B cell (primary cell): ENCODE measurements at regions not wholly inside any gene's neighbourhood (a gene's known extent, or its start where the extent isn't known, plus 50 kb on each side); places are given as distances from the start of the nearest gene placed in this dataset.

ENCODE experiments used
- ATAC-seq: fragments of 200-7000 bp; cut with Tn5 transposase; one replicate; pipeline ENCODE4 v1.10.0; 2021; ENCODE audit warnings: low read depth, mild to moderate bottlenecking, moderate number of reproducible peaks, moderate library complexity
- CTCF ChIA-PET: fragments of 350-600 bp; sonication (Branson Sonifier 250); formaldehyde crosslinking; loops from one replicate; lab custom pipeline; 2021; ENCODE audit warnings: antibody characterized with exemption, inconsistent platforms; lab: Charles Lee
- POLR2A ChIA-PET: fragments of 350-600 bp; sonication (Branson Sonifier 250); formaldehyde crosslinking; loops from one replicate; lab custom pipeline; 2021; ENCODE audit warnings: antibody characterized with exemption; lab: Charles Lee
- DNase-seq: peaks from one replicate; pipeline ENCODE4 v3.0.0; 2013
- H2AFZ ChIP-seq: 2 replicates; pipeline ENCODE4 v1.6.1; 2012; ENCODE audit warnings: mild to moderate bottlenecking, low read depth, low read length; ENCODE audit not compliant: insufficient read depth, poor library complexity, severe bottlenecking
- H3K27ac ChIP-seq, 2 donors: 1 replicate in 1 of 2; 2 replicates in 1 of 2; pipeline ENCODE4 v1.5.1; 2012 to 2013; ENCODE audit warnings: low read length in 2 of 2, mild to moderate bottlenecking in 2 of 2, moderate library complexity in 1 of 2
- H3K27me3 ChIP-seq, 4 experiments: fragments of 200-600 bp in 1 of 4; sonication (generic) in 1 of 4; replicated peaks in 1 of 4; 1 replicate in 2 of 4; 2 replicates in 2 of 4; pipeline versions ENCODE4 v1.6.1 to v1.7.0; 2013 to 2016; ENCODE audit warnings: low read length in 3 of 4, mild to moderate bottlenecking in 2 of 4, mixed read lengths in 1 of 4, moderate library complexity in 1 of 4; ENCODE audit not compliant: insufficient read depth in 4 of 4, control insufficient read depth in 3 of 4; ENCODE audit errors: control extremely low read depth in 1 of 4
- H3K36me3 ChIP-seq, 2 experiments: replicated peaks in 1 of 2; 1 replicate in 1 of 2; 2 replicates in 1 of 2; pipeline versions ENCODE4 v1.6.1 to v1.7.1; 2013; ENCODE audit warnings: low read length in 1 of 2; ENCODE audit not compliant: insufficient read depth in 2 of 2, control insufficient read depth in 1 of 2; ENCODE audit errors: control extremely low read depth in 1 of 2, extremely low read depth in 1 of 2
- H3K4me1 ChIP-seq, 2 donors: fragments of 200-600 bp in 1 of 2; sonication (generic) in 1 of 2; 1 replicate in 1 of 2; 2 replicates in 1 of 2; pipeline versions ENCODE4 v1.5.1 to v1.6.1; 2013 to 2017; ENCODE audit warnings: low read length in 2 of 2; ENCODE audit not compliant: control insufficient read depth in 2 of 2, insufficient read depth in 2 of 2
- H3K4me2 ChIP-seq: replicated peaks from 2 replicates; pipeline ENCODE3; 2012; ENCODE audit warnings: mild to moderate bottlenecking, low read depth, low read length; ENCODE audit not compliant: poor library complexity, severe bottlenecking
- H3K4me3 ChIP-seq, 5 experiments: fragments of 200-600 bp in 1 of 5; sonication (generic) in 1 of 5; 1 replicate in 3 of 5; 2 replicates in 2 of 5; pipeline versions ENCODE4 v1.5.1 to v1.7.0; 2011 to 2016; ENCODE audit warnings: low read length in 4 of 5, mild to moderate bottlenecking in 4 of 5, low read depth in 2 of 5, control low read depth in 1 of 5, moderate library complexity in 1 of 5; ENCODE audit not compliant: insufficient read depth in 1 of 5; ENCODE audit errors: control extremely low read depth in 1 of 5, extremely low read depth in 1 of 5
- H3K79me2 ChIP-seq: fragments of 200-600 bp; sonication (generic); one replicate; pipeline ENCODE4 v1.6.0; 2016; ENCODE audit warnings: low read length; ENCODE audit not compliant: control insufficient read depth, insufficient read depth
- H3K9ac ChIP-seq: fragments of 200-600 bp; sonication (generic); 2 replicates; pipeline ENCODE4 v1.6.1; 2017; ENCODE audit warnings: mild to moderate bottlenecking, low read length, moderate library complexity
- H3K9me3 ChIP-seq, 3 donors: one replicate each; pipeline versions ENCODE4 v1.6.1 to v1.7.1; 2013; ENCODE audit warnings: low read length in 2 of 3; ENCODE audit not compliant: control insufficient read depth in 2 of 3, insufficient read depth in 1 of 3; ENCODE audit errors: control extremely low read depth in 1 of 3
- H4K20me1 ChIP-seq: 2 replicates; pipeline ENCODE4 v1.6.0; 2012; ENCODE audit warnings: mild to moderate bottlenecking, low read length; ENCODE audit not compliant: insufficient read depth, control insufficient read depth, poor library complexity, severe bottlenecking
- H3K27ac Mint-ChIP-seq: one replicate; pipeline ENCODE4 v1.8.0; 2021; ENCODE audit warnings: mixed read lengths
- H3K27me3 Mint-ChIP-seq: one replicate; pipeline ENCODE4 v1.8.0; 2021; ENCODE audit warnings: mixed read lengths
- H3K4me1 Mint-ChIP-seq: one replicate; pipeline ENCODE4 v1.8.0; 2021; ENCODE audit warnings: mixed read lengths
- H3K4me3 Mint-ChIP-seq: one replicate; pipeline ENCODE4 v1.8.0; 2021; ENCODE audit warnings: mixed read lengths
- H3K9me3 Mint-ChIP-seq: one replicate; pipeline ENCODE4 v1.8.0; 2022; ENCODE audit warnings: mixed read lengths; ENCODE audit not compliant: insufficient read depth
- CTCF ChIP-seq: fragments of 200-600 bp; IDR thresholded peaks from one replicate; pipeline ENCODE4 v1.8.0; 2022; ENCODE audit warnings: antibody characterized with exemption, mild to moderate bottlenecking
- EZH2 ChIP-seq: IDR thresholded peaks from 2 replicates; pipeline ENCODE4 v1.6.1; 2012; ENCODE audit warnings: borderline replicate concordance, low read depth, mild to moderate bottlenecking, moderate library complexity, low read length; ENCODE audit not compliant: insufficient read depth, poor library complexity, severe bottlenecking
- WGBS: methylation state at CpG from one replicate; pipeline ENCODE4 v1.1.5; 2013; ENCODE audit warnings: missing lambda C conversion rate; ENCODE audit not compliant: insufficient coverage; 5-methylcytosine and 5-hydroxymethylcytosine counted together
- intact Hi-C: fragments of 100-400 bp; cut with micrococcal nuclease; formaldehyde crosslinking; loops from one replicate; pipeline ENCODE4 v1.10.0; 2022

GRCh38 chr3:30400926-30401325 is 205.5 kb upstream of the TGFBR2 start:
- TF ChIP-seq EZH2 (no peak), CTCF (no peak)
- H3K79me2 ChIP-seq, result no peaks in the 10 kb centered on the region
- no peak for DNase-seq
- Mint-ChIP-seq H3K4me1 (peaks cover 10% of the 10 kb centered on the region), H3K27ac (no peak overlapping the region), H3K9me3 (peaks cover 2% of the 10 kb centered on the region), H3K4me3 (no peak overlapping the region), H3K27me3 (no peaks in the 10 kb centered on the region)
- no peaks in the 10 kb centered on the region for H3K4me1 ChIP-seq
- no peaks in the 10 kb centered on the region for H4K20me1 ChIP-seq
- no peaks in the 10 kb centered on the region for H3K9me3 ChIP-seq
- ATAC-seq, result no peak
- no peak overlapping the region for H3K4me3 ChIP-seq
- intact Hi-C loops, result no loop called here
- ChIA-PET CTCF (no interaction called here), POLR2A (no interaction called here)
- H3K27ac ChIP-seq, result no peak overlapping the region
- H3K27me3 ChIP-seq, result no peaks in the 10 kb centered on the region
- H3K9ac ChIP-seq, result no peak overlapping the region
- no CpG with 5 or more reads among the region's 3 CpGs for WGBS
- H2AFZ ChIP-seq, result no peak overlapping the region
- no peaks in the 10 kb centered on the region for H3K36me3 ChIP-seq
- no peak overlapping the region for H3K4me2 ChIP-seq

- ChIA-PET POLR2A (no interaction called here), CTCF (interaction anchor here (1.3 kb wide), 1 partner anchor 15 kb away, joined by 3 read pairs; no protein-coding TSS in a partner anchor)
- Mint-ChIP-seq H3K9me3 (no peaks in the 10 kb centered on the region), H3K27me3 (no peaks in the 10 kb centered on the region), H3K4me3 (no peak overlapping the region), H3K4me1 (peaks cover 10% of the 10 kb centered on the region), H3K27ac (no peak overlapping the region)
- H3K4me1 ChIP-seq, result no peaks in the 10 kb centered on the region
- H3K27me3 ChIP-seq, result no peaks in the 10 kb centered on the region
- no peaks in the 10 kb centered on the region for H3K9me3 ChIP-seq
- H3K79me2 ChIP-seq, result no peaks in the 10 kb centered on the region
- no peaks in the 10 kb centered on the region for H3K36me3 ChIP-seq
- no peak overlapping the region for H2AFZ ChIP-seq
- ATAC-seq, result no peak
- H3K4me2 ChIP-seq, result no peak overlapping the region
- no peak for DNase-seq
- intact Hi-C loops, result no loop called here
- no peak overlapping the region for H3K4me3 ChIP-seq
- H3K9ac ChIP-seq, result no peak overlapping the region
- H4K20me1 ChIP-seq, result no peaks in the 10 kb centered on the region
- H3K27ac ChIP-seq, result no peak overlapping the region
- TF ChIP-seq EZH2 (no peak), CTCF (no peak)
These were observed 204.4 kb upstream of the TGFBR2 start for GRCh38 chr3:30401971-30402370.
